Transverse colon (tissue), 4 donors: ENCODE measurements at regions not wholly inside any gene's neighbourhood (a gene's known extent, or its start where the extent isn't known, plus 50 kb on each side); places are given as distances from the start of the nearest gene placed in this dataset.

Experiments used
- DNase-seq: peaks from one replicate; pipeline ENCODE4 v3.0.0-alpha.2; 2019
- H3K27ac ChIP-seq, 4 donors: fragments of 200-600 bp; sonication (generic); 2 replicates each; pipeline ENCODE4 v1.5.1; 2016 to 2018; ENCODE audit warnings: inconsistent platforms in 4 of 4
- H3K27me3 ChIP-seq: fragments of 200-600 bp; sonication (generic); 2 replicates; pipeline ENCODE4 v1.5.1; 2017; ENCODE audit warnings: inconsistent platforms
- H3K36me3 ChIP-seq, 4 donors: fragments of 200-600 bp; sonication (generic); 2 replicates each; pipeline ENCODE4 v1.5.1; 2017 to 2019; ENCODE audit warnings: inconsistent platforms in 4 of 4
- H3K4me1 ChIP-seq, 4 donors: fragments of 200-600 bp; sonication (generic); 2 replicates each; pipeline ENCODE4 v1.5.1; 2017 to 2020; ENCODE audit warnings: inconsistent platforms in 4 of 4
- H3K4me3 ChIP-seq, 4 donors: fragments of 200-600 bp; sonication (generic); 1 replicate in 1 of 4; 2 replicates in 3 of 4; pipeline versions ENCODE4 v1.5.1 to v1.6.1; 2017 to 2019; ENCODE audit warnings: inconsistent platforms in 4 of 4
- H3K9me3 ChIP-seq, 2 donors: fragments of 200-600 bp; sonication (generic); 2 replicates each; pipeline ENCODE4 v1.5.1; 2017 to 2019; ENCODE audit warnings: inconsistent platforms in 2 of 2
- EP300 ChIP-seq: sonication (generic); formaldehyde crosslinking; IDR thresholded peaks from one replicate; pipeline ENCODE4 v1.6.1; 2017; ENCODE audit warnings: antibody characterized with exemption, low read depth
- POLR2A ChIP-seq: fragments of 450-650 bp; IDR thresholded peaks from one replicate; pipeline ENCODE4 v1.6.1; 2016; ENCODE audit warnings: antibody characterized with exemption, mild to moderate bottlenecking, moderate library complexity
- POLR2AphosphoS5 ChIP-seq, 3 donors: sonication (generic); formaldehyde crosslinking; IDR thresholded peaks; one replicate each; pipeline ENCODE4 v1.6.1; 2016; ENCODE audit warnings: antibody characterized with exemption in 3 of 3
- WGBS, 2 donors: methylation state at CpG; one replicate each; pipeline ENCODE4 v1.1.5; 2018; ENCODE audit warnings: low coverage in 1 of 2; 5-methylcytosine and 5-hydroxymethylcytosine counted together
- in situ Hi-C, 4 donors: fragments of 200-750 bp; cut with MboI; loops; one replicate each; pipeline versions ENCODE4 v1.15.0 to v1.15.1; 2017; ENCODE audit warnings: low sequenced_read_pairs in 3 of 4, low pct_ligation_motif_present in 1 of 4, low pct_unique_long_range_greater_than_20kb in 1 of 4
- intact Hi-C: fragments of 100-400 bp; cut with DNase I; formaldehyde crosslinking; loops from one replicate; pipeline ENCODE4 v1.15.1; 2023; ENCODE audit warnings: low total_unique reads
- TF ChIP-seq, protein P1 (sequence below), 5 experiments: fragments of 200-600 bp in 3 of 5; fragments of 450-650 bp in 2 of 5; sonication (generic) in 3 of 5; IDR thresholded peaks; 1 replicate in 2 of 5; 2 replicates in 3 of 5; pipeline ENCODE4 v1.5.1; 2016 to 2017; ENCODE audit warnings: antibody characterized with exemption in 5 of 5, inconsistent platforms in 3 of 5, mild to moderate bottlenecking in 2 of 5, moderate library complexity in 1 of 5

DNA sequence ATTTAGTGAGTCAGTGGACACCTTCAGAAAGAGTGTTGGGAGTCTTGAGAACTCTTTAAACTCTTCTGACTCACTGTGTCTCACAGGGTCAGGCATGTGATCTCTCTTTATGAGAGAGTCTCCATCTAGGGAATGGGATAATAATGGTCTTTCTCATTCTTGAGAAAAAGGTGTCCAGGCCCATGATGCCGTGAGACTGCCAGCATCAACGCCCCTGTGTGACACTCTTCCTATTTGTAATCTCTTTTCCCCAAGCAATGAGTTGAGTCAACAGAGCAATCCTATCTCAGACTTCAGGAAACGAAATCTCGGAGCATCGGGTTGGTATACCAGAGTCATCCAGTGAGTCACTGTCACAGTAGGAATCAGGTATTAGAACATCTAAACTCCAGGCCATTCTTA, 82.3 kb upstream of the BMP2 start:
- Histone ChIP-seq H3K4me1 (peaks cover 0 to 14% (median under 1%) of the 10 kb centered on the region in 4 donors), H3K27ac (no peak overlapping the region), H3K4me3 (no peak overlapping the region), H3K27me3 (no peaks in the 10 kb centered on the region), H3K36me3 (no peaks in the 10 kb centered on the region), H3K9me3 (no peaks in the 10 kb centered on the region)
- in situ Hi-C loops, result no loop called here
- DNase-seq, result no peak
- no peak for TF ChIP-seq POLR2AphosphoS5 (IDR thresholded peaks at IDR 0.05)
- no peak for TF ChIP-seq EP300
- TF ChIP-seq, protein P1, sequence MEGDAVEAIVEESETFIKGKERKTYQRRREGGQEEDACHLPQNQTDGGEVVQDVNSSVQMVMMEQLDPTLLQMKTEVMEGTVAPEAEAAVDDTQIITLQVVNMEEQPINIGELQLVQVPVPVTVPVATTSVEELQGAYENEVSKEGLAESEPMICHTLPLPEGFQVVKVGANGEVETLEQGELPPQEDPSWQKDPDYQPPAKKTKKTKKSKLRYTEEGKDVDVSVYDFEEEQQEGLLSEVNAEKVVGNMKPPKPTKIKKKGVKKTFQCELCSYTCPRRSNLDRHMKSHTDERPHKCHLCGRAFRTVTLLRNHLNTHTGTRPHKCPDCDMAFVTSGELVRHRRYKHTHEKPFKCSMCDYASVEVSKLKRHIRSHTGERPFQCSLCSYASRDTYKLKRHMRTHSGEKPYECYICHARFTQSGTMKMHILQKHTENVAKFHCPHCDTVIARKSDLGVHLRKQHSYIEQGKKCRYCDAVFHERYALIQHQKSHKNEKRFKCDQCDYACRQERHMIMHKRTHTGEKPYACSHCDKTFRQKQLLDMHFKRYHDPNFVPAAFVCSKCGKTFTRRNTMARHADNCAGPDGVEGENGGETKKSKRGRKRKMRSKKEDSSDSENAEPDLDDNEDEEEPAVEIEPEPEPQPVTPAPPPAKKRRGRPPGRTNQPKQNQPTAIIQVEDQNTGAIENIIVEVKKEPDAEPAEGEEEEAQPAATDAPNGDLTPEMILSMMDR (IDR thresholded peaks at IDR 0.05), result no peak
- no peak for TF ChIP-seq POLR2A
- intact Hi-C loops, result loop anchor here (1.0 to 5.0 kb wide), 2 partner anchors 13 to 1023 kb away; no protein-coding TSS in a partner anchor
- 85 to 90% methylated on average over 4 to 5 of the region's 5 CpGs for WGBS, 2 donors

DNA sequence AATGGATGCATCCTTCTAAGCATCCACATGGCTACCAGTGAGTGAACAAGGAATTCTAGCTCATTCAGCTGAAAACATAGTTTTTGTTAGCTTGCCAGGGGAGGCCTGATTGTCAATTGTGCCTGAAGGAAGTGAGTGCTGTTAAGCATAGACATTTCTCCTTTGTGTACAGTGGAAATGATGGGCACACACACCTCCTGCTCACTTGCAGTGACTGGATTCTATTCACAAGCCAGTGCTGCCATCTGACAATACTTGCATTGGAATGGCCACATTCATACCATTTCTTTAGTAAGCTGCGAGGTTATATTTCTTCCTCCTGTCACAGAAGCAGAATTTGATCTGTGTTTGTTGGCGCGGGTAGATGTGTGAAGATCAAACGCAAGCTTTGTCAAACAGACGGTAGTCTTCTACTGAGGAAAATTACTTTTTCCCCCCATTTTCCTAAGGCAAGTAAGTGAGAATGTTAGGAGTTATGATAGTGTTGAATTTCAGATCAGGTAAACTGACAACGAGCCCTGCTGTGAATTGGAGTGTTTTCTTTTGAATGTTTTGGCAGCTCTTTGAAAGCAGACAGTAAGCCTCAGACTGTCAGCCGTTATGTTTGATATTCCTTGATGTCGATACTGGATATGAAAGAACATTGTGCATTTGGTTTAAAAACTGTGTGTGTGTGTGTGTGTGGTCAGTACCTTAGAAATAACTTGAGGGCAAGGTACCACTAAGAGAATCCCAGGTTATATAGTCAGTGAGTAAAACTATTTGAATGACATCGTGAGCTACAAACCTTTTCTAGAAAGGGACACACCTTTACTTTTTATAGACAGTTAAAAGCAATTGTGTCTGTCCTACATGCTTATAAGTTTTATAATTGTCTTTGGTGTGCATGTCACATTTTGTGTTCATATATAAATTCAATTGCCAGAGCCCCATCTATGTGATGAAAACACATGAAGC, 84.2 kb upstream of the BMP2 start:
- in situ Hi-C loops, result no loop called here

DNA sequence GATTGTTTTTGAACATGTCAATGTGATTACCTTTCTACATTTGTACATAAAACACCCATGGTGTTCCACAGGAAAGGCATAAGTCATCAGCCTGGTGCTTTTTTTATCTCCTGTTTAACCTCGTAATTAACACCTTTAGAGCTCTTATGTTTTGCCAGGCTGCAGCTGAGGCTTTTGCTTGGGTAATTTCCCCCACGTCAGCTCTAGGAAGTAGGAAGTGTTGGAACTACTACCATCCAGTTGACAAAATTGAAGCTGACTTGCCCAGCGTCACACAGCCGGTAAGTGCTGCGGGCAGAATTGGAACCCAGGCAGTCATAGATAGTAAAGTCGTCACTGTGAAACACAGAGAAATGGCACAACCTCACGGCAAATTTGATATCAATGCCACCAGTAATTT, 86.6 kb upstream of the BMP2 start:
- intact Hi-C loops (no loop called here), in situ Hi-C loops (no loop called here)
- H3K27ac ChIP-seq, result no peak overlapping the region
- no peaks in the 10 kb centered on the region for H3K9me3 ChIP-seq
- TF ChIP-seq POLR2A (no peak), POLR2AphosphoS5 (IDR thresholded peaks at IDR 0.05) (no peak), EP300 (no peak)
- TF ChIP-seq, protein P1 (IDR thresholded peaks at IDR 0.05), result no peak
- no peaks in the 10 kb centered on the region for H3K36me3 ChIP-seq
- no peaks in the 10 kb centered on the region for H3K27me3 ChIP-seq
- H3K4me3 ChIP-seq, result no peak overlapping the region
- 72 to 79% methylated on average over 7 of the region's 7 CpGs for WGBS, 2 donors
- peaks cover 0 to 14% (median 0%) of the 10 kb centered on the region in 4 donors for H3K4me1 ChIP-seq
- DNase-seq, result no peak

More for the DNA sequence above, 84.2 kb upstream of the BMP2 start:
- H3K27me3 ChIP-seq, result no peaks in the 10 kb centered on the region
- no peaks in the 10 kb centered on the region for H3K9me3 ChIP-seq
- peaks cover 0 to 14% (median 0%) of the 10 kb centered on the region in 4 donors for H3K4me1 ChIP-seq
- no peak for DNase-seq
- TF ChIP-seq POLR2A (no peak), EP300 (no peak), POLR2AphosphoS5 (IDR thresholded peaks at IDR 0.05) (no peak)
- TF ChIP-seq, protein P1 (IDR thresholded peaks at IDR 0.05), result no peak
- no peak overlapping the region for H3K4me3 ChIP-seq
- no peak overlapping the region for H3K27ac ChIP-seq
- intact Hi-C loops, result no loop called here
- no peaks in the 10 kb centered on the region for H3K36me3 ChIP-seq
- WGBS, 2 donors, result 57 to 64% methylated on average over 7 to 9 of the region's 9 CpGs

DNA sequence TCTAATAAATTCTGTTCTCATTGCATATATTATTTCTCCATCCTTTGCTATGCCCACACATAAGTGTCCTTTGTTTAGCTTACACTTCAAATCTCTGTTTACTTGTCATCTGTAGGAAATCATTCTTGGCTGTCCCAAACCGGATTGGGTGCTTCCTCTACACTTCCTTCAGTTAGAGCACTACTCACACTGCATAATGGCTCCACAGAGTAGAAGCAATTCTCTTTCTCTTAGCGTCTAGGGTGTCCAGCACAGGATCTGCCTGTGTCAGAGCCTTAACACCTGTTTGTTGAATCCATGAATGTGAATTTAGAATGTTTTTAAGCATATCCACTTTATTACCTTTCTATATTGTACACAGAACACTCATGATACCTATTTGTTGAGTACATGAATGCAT, 87.0 kb upstream of the BMP2 start:
- DNase-seq, result no peak
- H3K36me3 ChIP-seq, result no peaks in the 10 kb centered on the region
- H3K4me3 ChIP-seq, result no peak overlapping the region
- peaks cover 0 to 14% (median 0%) of the 10 kb centered on the region in 4 donors for H3K4me1 ChIP-seq
- no peak overlapping the region for H3K27ac ChIP-seq
- no peaks in the 10 kb centered on the region for H3K27me3 ChIP-seq
- H3K9me3 ChIP-seq, result no peaks in the 10 kb centered on the region
- intact Hi-C loops (no loop called here), in situ Hi-C loops (no loop called here)
- WGBS, 2 donors, result 37 to 50% methylated on average over 1 to 2 of the region's 2 CpGs
- no peak for TF ChIP-seq EP300
- TF ChIP-seq, protein P1 (IDR thresholded peaks at IDR 0.05), result no peak
